RWPE2 (cell line): ENCODE measurements at regions not wholly inside any gene's neighbourhood (a gene's known extent, or its start where the extent isn't known, plus 50 kb on each side); places are given as distances from the start of the nearest gene placed in this dataset.

Experiments used
- ATAC-seq: fragments of 200-7000 bp; cut with Tn5 transposase; 3 replicates; pipeline ENCODE4 v1.9.1; 2021; ENCODE audit warnings: low read depth
- DNase-seq: peaks from one replicate; pipeline ENCODE4 v3.0.0-alpha.2; 2020; ENCODE audit warnings: low spot score
- H3K27ac ChIP-seq: fragments of 450-650 bp; 2 replicates; pipeline ENCODE4 v1.5.1; 2017; ENCODE audit warnings: mild to moderate bottlenecking; ENCODE audit not compliant: poor library complexity, severe bottlenecking
- H3K27me3 ChIP-seq: fragments of 250-450 bp; sonication (Bioruptor Pico); 2 replicates; pipeline ENCODE4 v1.5.1; 2021; ENCODE audit warnings: mild to moderate bottlenecking, moderate library complexity; ENCODE audit not compliant: insufficient read depth, poor library complexity, severe bottlenecking
- H3K36me3 ChIP-seq: fragments of 250-450 bp; sonication (Bioruptor Pico); 2 replicates; pipeline ENCODE4 v1.5.1; 2020; ENCODE audit warnings: low read depth, mild to moderate bottlenecking, moderate library complexity
- H3K4me1 ChIP-seq: fragments of 250-450 bp; sonication (Bioruptor Pico); 2 replicates; pipeline ENCODE4 v1.5.1; 2021; ENCODE audit warnings: mild to moderate bottlenecking, moderate library complexity; ENCODE audit not compliant: insufficient read depth, poor library complexity, severe bottlenecking
- H3K4me3 ChIP-seq: fragments of 250-450 bp; sonication (Bioruptor Pico); 2 replicates; pipeline ENCODE4 v1.5.1; 2021; ENCODE audit warnings: mild to moderate bottlenecking, moderate library complexity; ENCODE audit not compliant: severe bottlenecking
- H3K9me3 ChIP-seq: fragments of 250-450 bp; sonication (Bioruptor Pico); 2 replicates; pipeline ENCODE4 v1.5.1; 2021; ENCODE audit warnings: mild to moderate bottlenecking, moderate library complexity; ENCODE audit not compliant: severe bottlenecking
- CTCF ChIP-seq: fragments of 450-650 bp; IDR thresholded peaks from one replicate; pipeline ENCODE4 v1.5.1; 2017; ENCODE audit warnings: mild to moderate bottlenecking, moderate library complexity; ENCODE audit not compliant: poor library complexity, severe bottlenecking

- Histone ChIP-seq H3K9me3 (no peaks in the 10 kb centered on the region), H3K36me3 (no peaks in the 10 kb centered on the region), H3K4me1 (no peaks in the 10 kb centered on the region), H3K27ac (no peak overlapping the region), H3K4me3 (no peak overlapping the region), H3K27me3 (no peaks in the 10 kb centered on the region)
- no peak for DNase-seq
- ATAC-seq: peak; percentile 23; the same call in 2 of the 3 replicates
- no peak for TF ChIP-seq CTCF
These were observed 1162.5 kb upstream of the PRMT6 start for GRCh38 chr1:105894006-105894405.

GRCh38 chr1:105909811-105910210, 1146.7 kb upstream of the PRMT6 start:
- DNase-seq (no peak), ATAC-seq (no peak)
- Histone ChIP-seq H3K4me3 (no peak overlapping the region), H3K36me3 (no peaks in the 10 kb centered on the region), H3K9me3 (no peaks in the 10 kb centered on the region), H3K27me3 (no peaks in the 10 kb centered on the region), H3K27ac (no peak overlapping the region), H3K4me1 (no peaks in the 10 kb centered on the region)
- no peak for TF ChIP-seq CTCF

- H3K9me3 ChIP-seq: no peaks in the 10 kb centered on the region
- no peaks in the 10 kb centered on the region for H3K4me1 ChIP-seq
- H3K27ac ChIP-seq: no peak overlapping the region
- H3K36me3 ChIP-seq: no peaks in the 10 kb centered on the region
- H3K27me3 ChIP-seq: no peaks in the 10 kb centered on the region
- H3K4me3 ChIP-seq: no peak overlapping the region
- TF ChIP-seq CTCF: no peak
- no peak for DNase-seq
- ATAC-seq: no peak
These were observed 1142.1 kb upstream of the PRMT6 start for GRCh38 chr1:105914403-105914802.

GRCh38 chr1:105934806-105935205, 1121.7 kb upstream of the PRMT6 start:
- H3K4me3 ChIP-seq: no peak overlapping the region
- TF ChIP-seq CTCF: no peak
- H3K9me3 ChIP-seq: no peaks in the 10 kb centered on the region
- H3K27me3 ChIP-seq: no peaks in the 10 kb centered on the region
- H3K4me1 ChIP-seq: no peaks in the 10 kb centered on the region
- DNase-seq (no peak), ATAC-seq (no peak)
- H3K27ac ChIP-seq: no peak overlapping the region
- H3K36me3 ChIP-seq: no peaks in the 10 kb centered on the region

- Histone ChIP-seq H3K4me1 (no peaks in the 10 kb centered on the region), H3K27ac (no peak overlapping the region), H3K36me3 (no peaks in the 10 kb centered on the region), H3K9me3 (no peaks in the 10 kb centered on the region), H3K4me3 (no peak overlapping the region), H3K27me3 (no peaks in the 10 kb centered on the region)
- DNase-seq (no peak), ATAC-seq (no peak)
- TF ChIP-seq CTCF: no peak
These were observed 1091.6 kb upstream of the PRMT6 start for GRCh38 chr1:105964879-105965278.
